Activated CD8-positive, alpha-beta memory T cell treated with anti-CD3 and anti-CD28 coated beads for 4 hours (primary cell): ENCODE measurements at regions not wholly inside any gene's neighbourhood (a gene's known extent, or its start where the extent isn't known, plus 50 kb on each side); places are given as distances from the start of the nearest gene placed in this dataset.

ENCODE experiments used
- DNase-seq, 2 donors: peaks; one replicate each; pipeline ENCODE4 v3.0.0-alpha.2; 2020; ENCODE audit warnings: low read depth in 2 of 2

DNA sequence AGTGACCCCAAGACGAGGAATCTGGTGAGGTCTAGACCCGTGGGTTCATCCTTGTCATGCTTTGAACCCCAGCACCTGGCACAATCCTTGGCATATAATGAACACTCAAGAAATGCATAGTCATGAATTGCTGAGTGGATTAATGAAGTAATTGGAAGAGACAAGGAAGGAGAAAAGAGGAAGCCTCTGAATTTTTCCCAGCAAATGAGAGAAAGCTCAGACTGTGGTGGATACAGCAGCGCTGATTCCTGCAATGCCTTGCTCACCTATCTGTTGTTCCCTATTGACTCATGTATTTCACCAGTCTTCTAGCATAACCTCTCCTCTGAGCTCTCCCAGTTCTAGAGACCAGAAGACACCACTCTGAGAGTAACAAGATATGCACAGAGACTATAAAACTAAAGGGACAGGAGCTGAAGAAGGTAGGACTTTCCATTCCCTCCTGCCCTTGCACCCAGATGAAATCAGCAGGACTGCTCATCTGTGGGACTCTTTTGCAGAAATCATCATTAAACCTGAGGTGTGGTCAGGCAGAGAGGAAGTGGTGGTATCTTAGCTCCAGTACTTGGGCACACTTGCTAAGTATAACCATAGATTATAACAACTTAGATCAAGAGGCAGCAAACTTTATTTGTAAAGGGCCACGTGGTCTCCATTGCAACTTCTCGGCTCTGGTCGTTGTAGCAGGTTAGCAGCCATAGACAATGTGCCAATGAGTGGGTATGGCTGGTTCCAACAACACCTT lies 102.8 kb downstream of the MAF start:
- no peak for DNase-seq

DNA sequence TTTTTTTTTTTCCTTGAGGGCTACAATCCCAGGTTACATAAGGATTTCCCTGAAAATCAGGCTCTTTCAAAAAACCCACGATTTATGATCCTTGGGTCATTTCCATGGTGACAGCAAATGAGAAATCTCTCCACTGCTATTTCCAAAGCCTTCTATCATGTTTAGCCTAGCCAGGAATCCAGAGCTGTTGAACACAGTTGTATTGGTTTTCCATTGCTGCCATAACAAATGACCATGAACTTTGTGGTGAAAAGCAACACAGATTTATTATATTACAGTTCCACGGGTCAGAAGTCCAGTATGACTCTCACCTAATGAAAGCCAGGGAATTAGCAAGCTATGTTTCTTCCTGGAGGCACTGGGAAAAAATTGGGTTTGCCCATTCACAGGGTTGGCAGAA lies 106.6 kb downstream of the MAF start:
- DNase-seq: no peak

DNA sequence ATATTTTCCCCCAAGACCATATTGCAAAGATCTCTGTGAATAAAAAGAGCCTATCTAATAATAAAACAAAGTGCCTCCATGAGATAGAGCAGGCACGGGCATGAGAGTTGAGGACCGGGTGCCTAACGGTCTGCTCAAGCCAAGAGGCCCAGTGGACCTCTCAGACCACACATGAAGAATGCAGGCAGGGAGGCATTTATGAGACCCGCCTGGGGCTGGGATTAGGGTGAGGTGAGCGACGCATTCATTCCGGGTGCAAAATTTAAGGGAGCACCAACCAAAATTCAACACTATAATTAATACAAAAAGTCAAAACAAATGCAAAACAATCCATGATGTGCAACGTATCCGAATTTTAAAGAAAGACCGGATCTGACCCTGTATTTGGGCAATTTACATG lies 108.5 kb downstream of the MAF start:
- DNase-seq: no peak

DNA sequence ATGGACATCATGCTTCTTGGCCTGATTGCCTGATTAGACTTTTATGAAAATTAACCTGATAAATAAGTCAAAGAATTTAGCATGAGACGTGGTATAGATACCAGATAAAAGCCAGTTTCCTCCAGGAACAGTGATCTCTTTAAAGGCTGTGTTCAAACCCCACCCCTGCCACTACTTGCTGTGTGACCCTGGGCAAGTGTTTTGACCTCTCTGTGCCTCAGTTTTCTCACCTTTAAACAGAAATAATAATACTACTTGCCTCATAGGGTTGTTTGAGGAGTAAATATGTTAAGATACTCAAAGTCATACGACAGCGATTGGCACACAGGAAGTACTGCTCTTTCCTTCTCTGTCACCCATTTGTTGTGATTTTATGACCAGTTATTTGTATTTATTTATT lies 115.5 kb downstream of the MAF start:
- DNase-seq: no peak

DNA sequence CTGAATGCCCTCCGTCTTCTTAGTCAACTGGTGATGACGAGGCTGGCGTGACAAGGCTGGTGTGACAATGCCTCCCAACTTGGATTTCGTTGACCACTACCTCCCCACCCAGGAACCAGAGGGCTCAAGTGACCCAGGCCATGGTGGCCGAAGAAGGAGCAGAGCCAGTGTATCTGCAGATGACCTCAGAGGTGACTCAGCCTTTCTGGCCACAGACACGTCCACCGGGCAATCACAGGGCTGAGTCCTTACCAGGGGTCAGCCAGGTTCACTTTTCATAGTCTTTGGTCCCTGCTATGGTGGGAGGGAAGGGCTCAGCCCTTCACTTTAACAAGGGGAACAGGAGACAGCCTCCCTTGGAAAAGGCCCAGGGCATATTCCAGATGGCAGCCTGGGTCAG lies 116.3 kb downstream of the MAF start:
- DNase-seq: no peak

DNA sequence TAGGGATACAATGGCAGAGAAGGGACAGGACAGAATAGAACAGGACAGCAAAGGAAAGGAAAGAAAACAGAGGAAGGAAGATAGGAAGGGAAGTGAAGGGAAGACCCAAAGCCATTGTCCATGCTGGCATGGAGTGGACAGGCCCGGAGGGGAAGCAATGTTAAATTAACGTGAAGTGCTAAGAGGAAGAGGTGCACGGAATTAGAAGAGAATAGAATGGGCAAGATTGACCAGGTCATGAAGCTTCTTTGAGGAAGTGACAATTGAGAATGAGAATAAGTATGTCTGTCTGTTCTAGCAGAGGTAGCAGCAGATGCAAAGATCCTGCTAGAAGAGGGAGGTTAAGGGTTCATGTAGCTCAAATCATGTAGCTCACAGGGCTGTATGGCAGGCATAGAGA lies 117.2 kb downstream of the MAF start:
- no peak for DNase-seq

DNA sequence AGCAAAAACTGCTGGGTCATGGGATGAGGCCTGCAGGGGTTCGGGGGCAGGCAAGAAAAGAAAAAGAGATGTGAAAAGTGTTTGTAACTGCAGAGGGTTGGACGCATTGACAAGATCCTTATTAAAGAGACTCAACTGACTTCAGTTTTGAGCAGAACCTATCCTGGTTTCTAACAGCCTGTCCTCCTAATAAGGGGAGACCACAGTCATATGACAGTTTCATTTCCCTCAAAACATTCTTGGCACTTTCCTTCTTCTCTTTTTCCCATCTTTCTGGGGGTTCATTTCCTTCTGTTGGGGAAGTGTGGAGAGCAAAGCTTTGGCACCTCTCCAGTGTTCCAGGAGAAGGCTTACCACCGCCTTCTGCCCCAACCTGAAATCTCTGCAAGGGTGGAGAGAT lies 118.5 kb downstream of the MAF start:
- DNase-seq: no peak

DNA sequence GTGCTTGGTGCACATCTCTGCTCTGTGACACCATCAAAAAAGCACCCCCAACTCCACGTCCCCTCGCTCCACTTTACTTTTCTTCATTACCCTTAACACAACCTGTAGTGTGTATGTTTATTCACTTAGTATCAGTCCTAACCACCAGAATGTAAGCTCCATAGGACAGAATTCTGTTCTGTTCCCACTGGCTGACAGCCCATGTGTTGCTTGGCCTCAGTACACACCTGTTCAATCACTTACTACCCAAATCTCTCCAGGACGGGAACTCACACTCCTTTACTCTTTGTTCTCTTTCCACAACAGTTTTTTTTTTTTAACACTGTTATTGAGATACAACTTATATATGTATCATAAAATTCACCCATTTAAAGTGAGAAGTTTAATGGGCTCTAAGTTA lies 119.6 kb downstream of the MAF start:
- no peak for DNase-seq

DNA sequence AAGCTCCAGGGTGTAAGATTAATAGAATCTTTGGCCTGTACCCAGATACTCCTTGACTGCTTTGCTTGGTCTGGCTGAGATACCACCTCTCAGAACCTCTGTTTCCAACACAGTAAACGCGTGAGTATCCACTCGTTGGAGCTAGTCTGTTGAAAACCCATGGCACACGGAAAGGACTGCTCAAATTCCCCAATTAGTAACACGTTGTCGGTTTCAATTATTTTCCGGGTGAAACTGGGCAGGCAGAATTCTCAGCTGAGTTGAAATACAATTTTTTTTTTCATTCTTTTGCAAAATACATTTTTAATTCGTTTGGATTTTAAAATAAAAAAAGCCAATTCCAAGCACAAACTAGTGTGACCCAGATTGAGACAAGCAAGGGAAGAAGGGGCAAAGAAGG lies 120.5 kb downstream of the MAF start:
- no peak for DNase-seq

DNA sequence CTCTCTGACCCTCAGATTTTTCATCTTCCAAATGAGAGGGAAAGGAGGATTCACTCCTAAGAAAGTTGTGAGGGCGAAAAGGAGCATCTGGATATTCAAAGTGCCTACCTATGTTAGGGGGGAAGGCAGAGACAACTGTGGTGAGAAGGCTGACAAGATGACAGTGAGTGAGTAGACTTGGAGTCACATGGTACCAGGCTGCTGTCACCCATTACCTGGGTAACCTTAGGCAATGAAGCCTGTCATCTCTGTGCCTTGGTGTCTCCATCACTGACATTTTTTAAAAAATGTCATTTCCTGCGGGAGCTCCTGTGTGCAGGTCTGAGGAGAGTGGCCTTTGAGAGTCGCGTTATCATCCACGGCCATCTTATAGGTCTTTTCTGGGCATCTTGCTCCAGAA lies 124.0 kb downstream of the MAF start:
- no peak for DNase-seq

DNA sequence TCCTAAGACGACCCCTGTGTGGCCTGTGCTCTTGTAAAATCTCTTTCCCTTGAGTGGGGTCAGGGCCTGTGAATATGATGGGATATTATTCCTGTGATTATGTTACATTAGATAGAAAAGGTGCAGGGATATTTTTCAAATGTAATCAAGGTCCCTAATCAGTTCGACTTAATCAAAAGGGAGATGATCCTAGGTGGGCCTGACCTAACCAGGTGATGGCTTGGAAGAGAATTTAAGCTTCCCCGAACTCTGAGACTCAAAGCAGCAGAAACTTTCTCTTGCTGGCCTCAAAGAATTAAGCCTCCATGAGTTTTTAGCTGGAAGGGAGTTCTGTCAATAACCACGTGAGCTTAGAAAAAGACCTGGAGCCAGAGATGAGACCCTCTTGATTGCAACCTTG lies 124.7 kb downstream of the MAF start:
- no peak for DNase-seq

DNA sequence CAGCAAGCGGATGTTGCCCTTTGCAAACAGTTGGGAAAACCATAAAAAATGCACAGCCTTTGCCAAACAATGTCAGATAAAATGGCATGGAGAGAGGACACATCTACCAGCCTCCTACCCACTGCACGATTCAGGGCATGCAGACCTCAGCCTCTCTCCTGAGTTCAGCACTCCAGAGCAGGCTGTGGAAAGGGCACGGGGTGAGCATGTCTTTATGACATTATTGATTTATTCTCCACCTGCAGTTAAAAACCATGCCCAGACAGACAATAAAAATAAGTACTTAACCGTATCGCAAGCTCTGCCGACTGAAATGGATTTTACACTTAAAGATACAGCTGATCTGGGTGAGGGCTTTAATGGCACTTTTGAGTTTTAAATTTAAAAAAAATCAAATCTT lies 127.1 kb downstream of the MAF start:
- no peak for DNase-seq

DNA sequence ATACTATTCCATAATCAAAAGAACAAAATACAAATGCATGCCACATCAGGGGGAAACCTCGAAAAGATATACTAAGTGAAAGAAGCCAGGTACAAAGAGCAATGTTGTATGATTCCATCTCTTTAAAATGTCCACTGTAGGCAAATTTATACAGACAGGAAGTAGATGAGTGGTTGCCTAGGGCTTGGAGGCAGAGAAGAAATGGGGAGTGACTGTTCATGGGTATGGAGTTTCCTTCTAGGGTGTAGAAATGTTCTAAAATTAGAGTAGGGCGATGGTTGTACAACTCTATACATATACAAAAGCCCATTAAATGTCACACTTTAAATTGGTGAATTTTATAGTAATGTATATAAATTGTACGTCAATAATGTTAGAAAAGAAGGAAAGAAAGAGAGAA lies 128.1 kb downstream of the MAF start:
- no peak for DNase-seq

DNA sequence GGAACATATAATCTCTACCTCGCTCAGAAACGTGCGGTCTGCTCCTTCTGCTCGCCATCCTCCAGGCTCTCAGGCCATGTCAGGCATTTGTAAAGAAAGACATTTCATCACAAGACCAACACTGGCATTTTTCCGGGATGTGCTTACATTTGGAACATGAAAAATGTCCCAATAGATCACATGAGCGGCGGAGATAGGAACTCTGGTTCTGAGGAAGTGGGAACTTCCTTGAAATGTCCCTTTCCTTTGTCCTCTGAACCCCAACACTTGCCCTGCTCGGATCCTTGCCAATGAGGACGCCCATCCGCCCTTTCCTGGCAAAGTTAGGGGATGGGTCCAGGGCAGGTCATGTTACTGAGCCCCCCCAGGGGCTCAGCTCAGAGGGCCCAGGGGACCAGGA lies 130.5 kb downstream of the MAF start:
- DNase-seq: no peak

DNA sequence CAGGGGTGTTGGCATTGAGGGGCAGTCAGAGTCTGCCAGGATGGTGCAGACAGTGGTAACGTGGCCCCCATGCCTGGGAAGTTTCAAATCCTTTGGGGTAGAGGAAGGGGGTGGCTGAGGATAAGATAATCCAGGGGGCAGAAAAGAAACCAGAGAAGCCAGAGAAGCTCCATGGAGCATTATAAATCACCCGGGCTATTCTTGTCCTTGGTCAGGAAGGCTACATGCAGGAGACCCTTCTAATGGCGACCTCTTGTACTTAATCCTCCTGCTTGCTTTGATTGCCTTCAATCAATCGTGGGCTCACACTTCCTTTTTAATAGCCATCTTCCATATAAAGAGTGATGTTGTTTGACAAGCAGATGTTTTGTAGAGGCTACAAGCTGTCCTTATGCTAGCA lies 131.9 kb downstream of the MAF start:
- no peak for DNase-seq

DNA sequence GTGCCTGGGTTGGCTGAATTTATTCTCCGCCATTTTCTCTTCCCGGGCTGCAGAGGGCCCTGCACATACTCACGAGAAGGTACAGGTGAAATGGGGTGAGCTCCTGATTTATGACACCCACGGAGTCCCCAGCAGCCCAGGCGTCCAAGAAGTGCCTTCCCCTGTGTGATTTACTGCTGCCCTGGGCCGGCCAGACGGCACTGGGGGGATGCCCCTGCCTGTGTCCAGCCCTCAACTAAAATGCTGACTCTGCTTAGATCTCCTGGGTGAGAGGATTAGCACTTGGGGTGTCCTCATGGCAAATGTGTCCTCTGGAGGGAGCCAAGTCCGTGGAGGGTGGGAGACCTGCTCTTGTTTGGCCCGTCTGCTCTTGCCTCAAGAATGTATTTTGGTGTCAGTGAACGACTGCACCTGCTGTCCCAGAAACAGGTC lies 132.4 kb downstream of the MAF start:
- DNase-seq: no peak

DNA sequence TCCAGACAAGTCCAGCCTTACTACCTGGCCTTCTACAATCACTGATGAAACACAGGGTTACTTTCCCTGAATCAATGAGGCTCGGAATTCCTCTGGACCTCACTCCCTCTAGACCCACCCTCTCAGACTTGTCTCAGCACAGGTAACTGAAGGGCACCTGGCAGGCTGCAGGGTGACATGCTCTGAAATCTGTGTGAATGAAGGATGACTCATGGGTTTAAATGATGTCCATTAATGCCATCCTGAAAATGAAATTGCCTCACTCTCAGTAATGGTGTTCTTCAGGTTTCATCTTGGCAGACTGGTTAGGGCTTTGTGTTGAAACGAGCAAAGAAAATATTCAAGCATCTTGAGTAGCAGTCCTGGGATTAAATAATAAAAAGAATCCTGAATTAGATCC lies 134.4 kb downstream of the MAF start:
- DNase-seq: no peak

DNA sequence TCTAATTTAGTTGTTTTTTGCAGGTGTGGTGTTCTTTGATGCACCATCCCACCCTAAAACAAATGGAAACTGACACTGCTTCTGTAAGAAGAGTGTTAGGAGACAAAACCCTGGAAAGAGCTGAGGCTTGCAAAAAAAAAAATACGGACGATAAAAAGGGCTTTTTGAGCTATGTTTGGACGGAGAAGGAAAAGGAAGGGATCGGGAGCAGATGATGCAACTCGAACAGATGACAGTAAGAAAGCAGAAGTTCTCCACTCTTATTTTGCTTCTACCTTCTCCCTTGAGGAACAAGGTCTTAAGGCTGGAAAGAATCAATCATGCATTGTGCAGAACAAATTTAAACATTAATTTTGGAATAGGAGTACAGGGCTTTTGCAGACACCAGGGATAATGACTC lies 136.7 kb downstream of the MAF start:
- DNase-seq: no peak

DNA sequence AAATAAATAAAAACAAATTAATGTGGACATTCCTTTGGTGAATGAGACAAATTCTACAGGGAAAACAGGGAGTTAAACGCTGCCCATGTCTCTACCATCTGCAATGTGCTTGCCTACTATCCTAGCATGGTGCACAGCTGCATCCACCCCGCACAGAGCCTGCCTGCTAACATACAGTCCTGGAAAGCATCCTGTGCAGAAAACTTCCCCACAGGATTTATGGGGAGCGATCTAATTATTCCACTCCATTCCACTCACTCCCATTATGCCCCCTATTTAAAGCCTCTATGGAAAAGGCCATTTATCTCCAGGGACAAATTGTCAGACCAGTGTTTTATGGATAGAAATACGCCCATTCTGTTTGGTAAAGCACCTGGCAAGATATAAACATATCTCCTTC lies 144.5 kb downstream of the MAF start:
- no peak for DNase-seq

DNA sequence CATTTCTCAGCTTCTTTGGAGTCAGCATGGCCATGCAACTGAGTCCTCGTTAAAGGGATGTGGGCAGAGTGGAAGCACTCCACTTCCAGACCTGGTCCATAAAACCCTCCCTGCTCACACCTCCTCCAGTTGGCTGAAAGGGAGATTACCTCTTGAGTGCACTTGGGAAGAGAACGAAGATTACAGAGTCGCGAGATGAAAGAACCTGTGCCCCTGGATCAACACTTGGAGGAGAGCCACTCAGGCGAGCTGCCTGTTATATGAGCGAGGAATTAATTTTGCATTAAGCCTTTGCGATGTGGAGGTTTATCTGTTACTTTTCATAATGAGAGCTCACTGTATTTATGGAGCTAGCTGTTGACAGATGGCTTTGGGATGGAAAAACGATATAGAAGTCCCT lies 147.9 kb downstream of the MAF start:
- DNase-seq: no peak

DNA sequence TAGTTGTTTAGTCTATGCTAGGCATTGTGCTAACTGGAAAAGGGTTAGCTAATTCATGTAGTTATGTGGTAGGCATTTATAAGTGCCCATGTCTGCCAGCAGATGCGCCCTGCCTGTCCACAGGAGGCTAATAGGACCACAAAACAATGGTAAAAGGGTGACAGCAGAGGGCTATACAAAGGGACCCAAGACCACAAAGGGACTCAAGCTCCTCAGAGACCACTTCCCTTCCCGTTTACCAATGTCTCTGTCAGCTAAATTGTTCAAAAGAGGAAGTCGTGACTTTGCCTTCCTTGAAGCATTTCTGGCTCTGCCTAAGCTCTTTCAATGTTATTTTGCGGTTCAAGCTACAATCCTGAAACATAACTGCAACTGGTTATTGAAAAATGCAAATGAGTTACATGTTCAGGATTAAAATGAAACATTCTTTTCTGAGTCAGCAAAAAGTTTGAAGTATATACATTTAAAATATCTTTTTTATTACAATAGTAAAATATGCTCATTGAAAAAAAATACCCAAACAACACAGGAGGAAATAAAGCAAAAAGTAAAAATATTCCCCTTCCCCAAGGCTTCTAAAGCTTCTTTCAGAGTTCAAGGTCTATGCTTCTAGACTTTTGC lies 149.2 kb downstream of the MAF start:
- no peak for DNase-seq

DNA sequence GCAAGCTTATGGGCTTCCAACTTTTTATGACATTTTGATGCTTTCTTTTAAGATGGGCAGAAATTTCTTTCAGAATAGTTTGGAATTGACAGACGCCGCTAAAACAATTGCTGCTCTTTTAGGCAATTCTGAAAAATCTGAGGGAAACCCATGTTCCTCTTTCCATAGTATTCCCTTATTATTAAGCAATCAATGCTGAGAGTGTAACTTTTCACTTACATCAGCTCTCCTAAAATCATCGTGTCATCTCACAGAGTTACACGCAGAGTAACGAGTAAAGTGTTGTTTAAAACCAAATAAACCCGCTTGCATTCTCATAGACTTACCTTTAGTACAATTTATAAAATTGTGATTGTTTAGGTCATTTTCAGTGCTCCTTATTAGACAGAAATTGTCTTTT lies 150.6 kb downstream of the MAF start:
- DNase-seq: no peak

DNA sequence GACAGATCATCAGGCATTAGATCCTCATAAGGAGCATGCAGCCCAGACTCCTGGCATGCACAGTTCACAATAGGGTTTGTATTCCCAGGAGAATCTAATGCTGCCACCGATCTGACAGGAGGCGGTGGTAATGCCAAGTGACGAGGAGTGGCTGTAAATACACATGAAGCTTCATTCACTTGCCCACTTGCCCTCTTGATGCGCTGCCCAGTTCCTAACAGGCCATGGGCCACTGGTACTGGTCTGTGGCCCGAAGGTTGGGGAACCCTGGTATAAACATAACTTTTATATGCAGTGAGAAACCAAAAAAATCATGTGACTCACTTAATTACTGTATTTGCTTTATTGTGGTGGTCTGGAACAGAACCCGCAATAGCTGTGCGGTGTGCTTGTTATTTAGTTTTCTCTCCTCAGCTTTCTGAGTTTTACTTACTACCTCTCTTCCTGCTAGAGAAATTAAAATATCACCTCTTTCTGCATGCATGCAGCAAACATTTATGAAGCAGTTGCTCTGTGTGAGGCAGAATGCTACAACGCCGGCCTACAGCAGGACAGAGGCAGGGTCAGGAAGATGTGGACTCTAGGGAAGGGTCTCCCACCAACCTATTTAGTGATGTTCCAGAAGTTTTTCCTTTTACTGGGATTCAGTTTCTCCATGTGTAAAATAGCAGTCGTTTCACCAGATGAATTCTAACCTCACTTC lies 151.3 kb downstream of the MAF start:
- DNase-seq: no peak
